Fibroblast of mammary gland (primary cell): ENCODE measurements at regions not wholly inside any gene's neighbourhood (a gene's known extent, or its start where the extent isn't known, plus 50 kb on each side); places are given as distances from the start of the nearest gene placed in this dataset.

Experiments used
- DNase-seq: peaks from one replicate; pipeline ENCODE4 v3.0.0-alpha.2; 2010; ENCODE audit warnings: low read depth
- H3K4me3 ChIP-seq: 2 replicates; pipeline ENCODE4 v1.5.1; 2011; ENCODE audit warnings: low read depth, mild to moderate bottlenecking, low read length, moderate library complexity; ENCODE audit not compliant: control insufficient read depth
- CTCF ChIP-seq: conservative IDR thresholded peaks from 2 replicates; pipeline ENCODE4 v1.5.1; 2011; ENCODE audit warnings: low read depth, low read length, inconsistent platforms; ENCODE audit not compliant: control insufficient read depth, insufficient read depth

DNA sequence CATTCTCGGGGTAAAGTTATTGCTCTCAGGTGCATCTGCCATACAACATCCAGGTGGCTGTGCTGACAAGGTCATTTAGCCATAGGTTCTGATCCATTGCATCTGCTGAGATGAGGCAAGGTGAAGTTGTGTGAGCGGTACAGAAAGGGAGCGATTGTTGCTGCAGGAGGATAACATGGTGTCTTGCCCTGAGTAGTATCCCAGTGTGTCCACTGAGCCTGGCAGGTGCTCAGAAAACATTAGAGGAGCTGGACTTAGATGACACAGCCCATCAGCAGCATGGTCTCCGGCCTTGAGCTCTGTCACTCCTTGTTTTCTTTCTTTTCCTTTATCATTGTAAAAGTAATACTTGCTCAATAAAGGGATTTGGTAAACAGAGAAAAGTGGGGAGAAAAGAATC lies 161.1 kb upstream of the ATP10A start:
- TF ChIP-seq CTCF, result no peak
- H3K4me3 ChIP-seq, result no peak overlapping the region
- no peak for DNase-seq

- no peak overlapping the region for H3K4me3 ChIP-seq
- no peak for TF ChIP-seq CTCF
- no peak for DNase-seq
Observed at GRCh38 chr15:26023691-26024090, 160.6 kb upstream of the ATP10A start.

DNA sequence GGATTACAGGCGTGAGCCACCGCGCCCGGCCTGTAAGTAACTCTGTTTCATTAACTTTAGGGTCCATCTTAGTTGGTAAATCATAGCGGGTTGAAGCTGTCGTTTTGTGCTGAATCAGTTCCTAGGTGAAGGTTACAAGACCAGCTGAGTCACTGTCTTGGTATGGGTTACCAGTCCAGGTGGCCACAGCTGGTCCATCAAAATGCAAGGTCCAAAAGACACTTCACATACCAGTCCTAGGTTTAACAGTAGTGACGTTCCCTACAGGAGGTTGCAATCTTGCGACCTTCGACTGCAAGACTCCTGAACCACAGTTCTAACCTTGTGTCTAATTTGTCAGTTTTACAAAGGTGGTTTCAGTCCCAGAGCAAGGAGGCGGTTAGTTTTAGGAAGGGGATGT lies 160.1 kb upstream of the ATP10A start:
- TF ChIP-seq CTCF, result no peak
- no peak for DNase-seq
- no peak overlapping the region for H3K4me3 ChIP-seq

- no peak overlapping the region for H3K4me3 ChIP-seq
- no peak for DNase-seq
- no peak for TF ChIP-seq CTCF
Observed at GRCh38 chr15:26020871-26021270, 157.7 kb upstream of the ATP10A start.

GRCh38 chr15:26017665-26018064 lies 154.5 kb upstream of the ATP10A start:
- no peak overlapping the region for H3K4me3 ChIP-seq
- no peak for TF ChIP-seq CTCF
- DNase-seq, result no peak

- no peak for DNase-seq
- H3K4me3 ChIP-seq, result no peak overlapping the region
- no peak for TF ChIP-seq CTCF
Observed at GRCh38 chr15:26015516-26016075, 152.5 kb upstream of the ATP10A start.

GRCh38 chr15:26013981-26014380 lies 150.9 kb upstream of the ATP10A start:
- no peak for DNase-seq
- no peak for TF ChIP-seq CTCF
- H3K4me3 ChIP-seq, result no peak overlapping the region
